GM23338 (cell line): ENCODE measurements at regions not wholly inside any gene's neighbourhood (a gene's known extent, or its start where the extent isn't known, plus 50 kb on each side); places are given as distances from the start of the nearest gene placed in this dataset.

ENCODE experiments used
- ATAC-seq: fragments of 200-7000 bp; cut with Tn5 transposase; 3 replicates; pipeline ENCODE4 v1.9.1; 2020
- DNase-seq: peaks from one replicate; pipeline ENCODE4 v3.0.0-alpha.2; 2015; ENCODE audit warnings: low spot score
- H2AFZ ChIP-seq: fragments of 200-600 bp; sonication (generic); 2 replicates; pipeline ENCODE4 v1.8.0; 2016; ENCODE audit warnings: antibody characterized with exemption, mild to moderate bottlenecking, moderate library complexity
- H3F3A ChIP-seq: fragments of 200-600 bp; sonication (generic); replicated peaks from 2 replicates; pipeline ENCODE4 v1.8.0; 2017; ENCODE audit warnings: antibody characterized with exemption, mixed run types, low read depth
- H3K27ac ChIP-seq: fragments of 200-600 bp; sonication (generic); 2 replicates; pipeline ENCODE4 v1.6.1; 2016; ENCODE audit warnings: low read depth
- H3K27me3 ChIP-seq: fragments of 200-600 bp; sonication (generic); 2 replicates; pipeline ENCODE4 v1.8.0; 2016; ENCODE audit warnings: mild to moderate bottlenecking, mixed run types, moderate library complexity; ENCODE audit not compliant: insufficient read depth
- H3K36me3 ChIP-seq: fragments of 200-600 bp; sonication (generic); 2 replicates; pipeline ENCODE4 v1.8.0; 2016; ENCODE audit warnings: mild to moderate bottlenecking; ENCODE audit not compliant: insufficient read depth
- H3K4me1 ChIP-seq: fragments of 200-600 bp; sonication (generic); 2 replicates; pipeline ENCODE4 v1.8.0; 2016; ENCODE audit warnings: mild to moderate bottlenecking, moderate library complexity; ENCODE audit not compliant: insufficient read depth
- H3K4me2 ChIP-seq: fragments of 200-600 bp; sonication (generic); 2 replicates; pipeline ENCODE4 v1.7.1; 2017; ENCODE audit warnings: mixed run types
- H3K4me3 ChIP-seq: fragments of 200-600 bp; sonication (generic); 2 replicates; pipeline ENCODE4 v1.6.1; 2016; ENCODE audit warnings: mixed run types
- H3K79me2 ChIP-seq: fragments of 200-600 bp; sonication (generic); replicated peaks from 2 replicates; pipeline ENCODE4 v1.8.0; 2017; ENCODE audit warnings: mild to moderate bottlenecking; ENCODE audit not compliant: insufficient read depth
- H3K9me2 ChIP-seq: fragments of 200-600 bp; sonication (generic); 2 replicates; pipeline ENCODE4 v1.8.0; 2017; ENCODE audit not compliant: insufficient read depth
- H4K20me1 ChIP-seq: fragments of 200-600 bp; sonication (generic); replicated peaks from 2 replicates; pipeline ENCODE4 v1.8.0; 2017; ENCODE audit warnings: mild to moderate bottlenecking; ENCODE audit not compliant: insufficient read depth
- H3K27ac Mint-ChIP-seq: 2 replicates; pipeline ENCODE4 v1.8.0; 2020; ENCODE audit warnings: inconsistent platforms, mild to moderate bottlenecking, moderate library complexity, mixed read lengths
- H3K27me3 Mint-ChIP-seq: 3 replicates; pipeline ENCODE4 v1.8.0; 2022; ENCODE audit warnings: low read depth, mild to moderate bottlenecking, moderate library complexity, mixed read lengths, inconsistent platforms; ENCODE audit not compliant: insufficient read depth, poor library complexity
- H3K36me3 Mint-ChIP-seq: 3 replicates; pipeline ENCODE4 v1.8.0; 2021; ENCODE audit warnings: low read depth, mild to moderate bottlenecking, inconsistent platforms, moderate library complexity, mixed read lengths
- H3K4me1 Mint-ChIP-seq: 3 replicates; pipeline ENCODE4 v1.8.0; 2020; ENCODE audit warnings: mild to moderate bottlenecking, inconsistent platforms, mixed read lengths
- H3K4me3 Mint-ChIP-seq: 3 replicates; pipeline ENCODE4 v1.8.0; 2021; ENCODE audit warnings: moderate library complexity, mild to moderate bottlenecking, inconsistent platforms, mixed read lengths
- H3K9me3 Mint-ChIP-seq: 3 replicates; pipeline ENCODE4 v1.8.0; 2020; ENCODE audit warnings: moderate library complexity, mild to moderate bottlenecking, inconsistent platforms, mixed read lengths
- CREB1 ChIP-seq: fragments of 250-450 bp; sonication (Bioruptor Pico); IDR thresholded peaks from 2 replicates; pipeline ENCODE4 v1.5.0; 2020; ENCODE audit warnings: low read depth, mild to moderate bottlenecking, moderate library complexity
- CTCF ChIP-seq, 2 experiments: fragments of 200-600 bp in 1 of 2; sonication (generic) in 1 of 2; conservative IDR thresholded peaks; 2 replicates each; pipeline versions ENCODE4 v1.5.1 to v1.6.1; 2016 to 2017; ENCODE audit warnings: antibody characterized with exemption in 2 of 2, low read depth in 2 of 2, mild to moderate bottlenecking in 2 of 2, moderate library complexity in 1 of 2
- EZH2 ChIP-seq: fragments of 200-600 bp; sonication (generic); IDR thresholded peaks from one replicate; pipeline ENCODE4 v1.8.0; 2017; ENCODE audit warnings: antibody characterized with exemption, mild to moderate bottlenecking, low read depth; ENCODE audit not compliant: unreplicated experiment
- EZH2phosphoT487 ChIP-seq: fragments of 200-600 bp; sonication (generic); IDR thresholded peaks from one replicate; pipeline ENCODE4 v1.8.1; 2018; ENCODE audit warnings: antibody characterized with exemption; ENCODE audit not compliant: unreplicated experiment
- JUNB ChIP-seq: IDR thresholded peaks from one replicate; pipeline ENCODE4 v1.6.1; 2016; ENCODE audit warnings: antibody characterized with exemption; ENCODE audit not compliant: unreplicated experiment
- NANOG ChIP-seq: IDR thresholded peaks from 2 replicates; pipeline ENCODE4 v1.6.1; 2016; ENCODE audit warnings: antibody characterized with exemption, borderline replicate concordance
- POLR2AphosphoS5 ChIP-seq: IDR thresholded peaks from 2 replicates; pipeline ENCODE4 v1.6.1; 2016; ENCODE audit warnings: antibody characterized with exemption, low read depth
- REST ChIP-seq: IDR thresholded peaks from one replicate; pipeline ENCODE4 v1.6.1; 2018; ENCODE audit warnings: antibody characterized with exemption; ENCODE audit not compliant: unreplicated experiment
- STAT1 ChIP-seq: IDR thresholded peaks from one replicate; pipeline ENCODE4 v1.6.1; 2016; ENCODE audit warnings: antibody characterized with exemption; ENCODE audit not compliant: unreplicated experiment
- ZNF114 ChIP-seq: fragments of 250-450 bp; sonication (Bioruptor Pico); IDR thresholded peaks from 2 replicates; pipeline ENCODE4 v1.5.0; 2020; ENCODE audit warnings: mild to moderate bottlenecking, moderate library complexity
- ZNF331 ChIP-seq: fragments of 250-450 bp; sonication (Bioruptor Pico); IDR thresholded peaks from 2 replicates; pipeline ENCODE4 v1.5.0; 2020; ENCODE audit warnings: low read depth, mild to moderate bottlenecking, moderate library complexity
- TF ChIP-seq, protein P1 (sequence below): fragments of 250-450 bp; sonication (Bioruptor Pico); IDR thresholded peaks from 2 replicates; pipeline ENCODE4 v1.5.0; 2020; ENCODE audit warnings: mild to moderate bottlenecking, moderate library complexity
- TF ChIP-seq, protein P2 (sequence below): IDR thresholded peaks from 2 replicates; pipeline ENCODE4 v1.6.1; 2016; ENCODE audit warnings: antibody characterized with exemption

DNA sequence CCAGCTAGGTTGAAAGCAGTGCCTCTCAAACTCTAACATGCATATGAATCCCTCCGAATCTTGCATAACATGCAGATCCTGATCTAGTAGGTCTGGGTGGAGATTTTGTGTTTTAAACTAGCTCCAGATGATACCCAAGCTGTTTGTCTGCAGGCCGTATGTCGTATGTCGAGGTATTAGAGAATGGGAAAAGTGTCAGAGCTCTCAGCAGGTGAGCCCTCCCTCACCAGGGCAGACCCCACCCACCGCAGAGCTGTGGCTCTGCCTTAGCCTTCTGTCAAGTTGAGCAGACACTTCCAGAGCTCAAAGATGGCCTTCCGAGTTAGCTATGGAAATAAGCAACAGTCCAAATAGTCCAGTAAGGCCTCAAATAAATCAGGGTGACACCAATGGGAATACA, 83.2 kb upstream of the MAP3K1 start:
- Histone ChIP-seq H4K20me1 (no peaks in the 10 kb centered on the region), H3K4me1 (peaks cover 28% of the 10 kb centered on the region), H3K79me2 (no peaks in the 10 kb centered on the region), H3K4me3 (no peak overlapping the region), H3K27ac (no peak overlapping the region), H3K27me3 (no peaks in the 10 kb centered on the region), H3K36me3 (no peaks in the 10 kb centered on the region), H3K9me2 (peaks cover 14% of the 10 kb centered on the region; the same call in 1 of the 2 replicates), H3K4me2 (no peak overlapping the region), H3F3A (no peaks in the 10 kb centered on the region), H2AFZ (no peak overlapping the region)
- DNase-seq: no peak
- no peaks in the 10 kb centered on the region for H3K36me3 Mint-ChIP-seq
- no peaks in the 10 kb centered on the region for H3K9me3 Mint-ChIP-seq
- no peak for TF ChIP-seq JUNB
- no peak for TF ChIP-seq ZNF114 (CRISPR knock-in tag)
- no peak for TF ChIP-seq ZNF331 (CRISPR knock-in tag)
- TF ChIP-seq STAT1: no peak
- no peak for TF ChIP-seq EZH2
- no peak for TF ChIP-seq CREB1
- TF ChIP-seq REST: no peak
- TF ChIP-seq, protein P1, sequence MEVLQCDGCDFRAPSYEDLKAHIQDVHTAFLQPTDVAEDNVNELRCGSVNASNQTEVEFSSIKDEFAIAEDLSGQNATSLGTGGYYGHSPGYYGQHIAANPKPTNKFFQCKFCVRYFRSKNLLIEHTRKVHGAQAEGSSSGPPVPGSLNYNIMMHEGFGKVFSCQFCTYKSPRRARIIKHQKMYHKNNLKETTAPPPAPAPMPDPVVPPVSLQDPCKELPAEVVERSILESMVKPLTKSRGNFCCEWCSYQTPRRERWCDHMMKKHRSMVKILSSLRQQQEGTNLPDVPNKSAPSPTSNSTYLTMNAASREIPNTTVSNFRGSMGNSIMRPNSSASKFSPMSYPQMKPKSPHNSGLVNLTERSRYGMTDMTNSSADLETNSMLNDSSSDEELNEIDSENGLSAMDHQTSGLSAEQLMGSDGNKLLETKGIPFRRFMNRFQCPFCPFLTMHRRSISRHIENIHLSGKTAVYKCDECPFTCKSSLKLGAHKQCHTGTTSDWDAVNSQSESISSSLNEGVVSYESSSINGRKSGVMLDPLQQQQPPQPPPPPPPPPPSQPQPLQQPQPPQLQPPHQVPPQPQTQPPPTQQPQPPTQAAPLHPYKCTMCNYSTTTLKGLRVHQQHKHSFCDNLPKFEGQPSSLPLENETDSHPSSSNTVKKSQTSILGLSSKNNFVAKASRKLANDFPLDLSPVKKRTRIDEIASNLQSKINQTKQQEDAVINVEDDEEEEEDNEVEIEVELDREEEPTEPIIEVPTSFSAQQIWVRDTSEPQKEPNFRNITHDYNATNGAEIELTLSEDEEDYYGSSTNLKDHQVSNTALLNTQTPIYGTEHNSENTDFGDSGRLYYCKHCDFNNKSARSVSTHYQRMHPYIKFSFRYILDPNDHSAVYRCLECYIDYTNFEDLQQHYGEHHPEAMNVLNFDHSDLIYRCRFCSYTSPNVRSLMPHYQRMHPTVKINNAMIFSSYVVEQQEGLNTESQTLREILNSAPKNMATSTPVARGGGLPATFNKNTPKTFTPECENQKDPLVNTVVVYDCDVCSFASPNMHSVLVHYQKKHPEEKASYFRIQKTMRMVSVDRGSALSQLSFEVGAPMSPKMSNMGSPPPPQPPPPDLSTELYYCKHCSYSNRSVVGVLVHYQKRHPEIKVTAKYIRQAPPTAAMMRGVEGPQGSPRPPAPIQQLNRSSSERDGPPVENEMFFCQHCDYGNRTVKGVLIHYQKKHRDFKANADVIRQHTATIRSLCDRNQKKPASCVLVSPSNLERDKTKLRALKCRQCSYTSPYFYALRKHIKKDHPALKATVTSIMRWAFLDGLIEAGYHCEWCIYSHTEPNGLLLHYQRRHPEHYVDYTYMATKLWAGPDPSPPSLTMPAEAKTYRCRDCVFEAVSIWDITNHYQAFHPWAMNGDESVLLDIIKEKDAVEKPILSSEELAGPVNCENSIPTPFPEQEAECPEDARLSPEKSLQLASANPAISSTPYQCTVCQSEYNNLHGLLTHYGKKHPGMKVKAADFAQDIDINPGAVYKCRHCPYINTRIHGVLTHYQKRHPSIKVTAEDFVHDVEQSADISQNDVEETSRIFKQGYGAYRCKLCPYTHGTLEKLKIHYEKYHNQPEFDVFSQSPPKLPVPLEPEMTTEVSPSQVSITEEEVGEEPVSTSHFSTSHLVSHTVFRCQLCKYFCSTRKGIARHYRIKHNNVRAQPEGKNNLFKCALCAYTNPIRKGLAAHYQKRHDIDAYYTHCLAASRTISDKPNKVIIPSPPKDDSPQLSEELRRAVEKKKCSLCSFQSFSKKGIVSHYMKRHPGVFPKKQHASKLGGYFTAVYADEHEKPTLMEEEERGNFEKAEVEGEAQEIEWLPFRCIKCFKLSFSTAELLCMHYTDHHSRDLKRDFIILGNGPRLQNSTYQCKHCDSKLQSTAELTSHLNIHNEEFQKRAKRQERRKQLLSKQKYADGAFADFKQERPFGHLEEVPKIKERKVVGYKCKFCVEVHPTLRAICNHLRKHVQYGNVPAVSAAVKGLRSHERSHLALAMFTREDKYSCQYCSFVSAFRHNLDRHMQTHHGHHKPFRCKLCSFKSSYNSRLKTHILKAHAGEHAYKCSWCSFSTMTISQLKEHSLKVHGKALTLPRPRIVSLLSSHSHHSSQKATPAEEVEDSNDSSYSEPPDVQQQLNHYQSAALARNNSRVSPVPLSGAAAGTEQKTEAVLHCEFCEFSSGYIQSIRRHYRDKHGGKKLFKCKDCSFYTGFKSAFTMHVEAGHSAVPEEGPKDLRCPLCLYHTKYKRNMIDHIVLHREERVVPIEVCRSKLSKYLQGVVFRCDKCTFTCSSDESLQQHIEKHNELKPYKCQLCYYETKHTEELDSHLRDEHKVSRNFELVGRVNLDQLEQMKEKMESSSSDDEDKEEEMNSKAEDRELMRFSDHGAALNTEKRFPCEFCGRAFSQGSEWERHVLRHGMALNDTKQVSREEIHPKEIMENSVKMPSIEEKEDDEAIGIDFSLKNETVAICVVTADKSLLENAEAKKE (CRISPR knock-in tag): no peak
- no peak for TF ChIP-seq NANOG
- TF ChIP-seq POLR2AphosphoS5: no peak
- TF ChIP-seq EZH2phosphoT487: no peak
- no peak for TF ChIP-seq CTCF (conservative IDR thresholded peaks at IDR 0.05; ENCODE audit: low read depth in 2 of 2)
- TF ChIP-seq, protein P2, sequence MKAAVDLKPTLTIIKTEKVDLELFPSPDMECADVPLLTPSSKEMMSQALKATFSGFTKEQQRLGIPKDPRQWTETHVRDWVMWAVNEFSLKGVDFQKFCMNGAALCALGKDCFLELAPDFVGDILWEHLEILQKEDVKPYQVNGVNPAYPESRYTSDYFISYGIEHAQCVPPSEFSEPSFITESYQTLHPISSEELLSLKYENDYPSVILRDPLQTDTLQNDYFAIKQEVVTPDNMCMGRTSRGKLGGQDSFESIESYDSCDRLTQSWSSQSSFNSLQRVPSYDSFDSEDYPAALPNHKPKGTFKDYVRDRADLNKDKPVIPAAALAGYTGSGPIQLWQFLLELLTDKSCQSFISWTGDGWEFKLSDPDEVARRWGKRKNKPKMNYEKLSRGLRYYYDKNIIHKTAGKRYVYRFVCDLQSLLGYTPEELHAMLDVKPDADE: no peak
- peak; percentile 58 for ATAC-seq
- no peak overlapping the region for H3K4me3 Mint-ChIP-seq
- H3K27ac Mint-ChIP-seq: no peak overlapping the region
- peaks cover 6% of the 10 kb centered on the region for H3K27me3 Mint-ChIP-seq
- H3K4me1 Mint-ChIP-seq: peaks cover 46% of the 10 kb centered on the region
